Activated CD8-positive, alpha-beta memory T cell treated with anti-CD3 and anti-CD28 coated beads, Interleukin-2, amount 50 U/mL, for 1 hour (primary cell): ENCODE measurements at regions not wholly inside any gene's neighbourhood (a gene's known extent, or its start where the extent isn't known, plus 50 kb on each side); places are given as distances from the start of the nearest gene placed in this dataset.

ENCODE experiments used
- DNase-seq: peaks from one replicate; pipeline ENCODE4 v3.0.0-alpha.2; 2020; ENCODE audit errors: extremely low read depth

DNA sequence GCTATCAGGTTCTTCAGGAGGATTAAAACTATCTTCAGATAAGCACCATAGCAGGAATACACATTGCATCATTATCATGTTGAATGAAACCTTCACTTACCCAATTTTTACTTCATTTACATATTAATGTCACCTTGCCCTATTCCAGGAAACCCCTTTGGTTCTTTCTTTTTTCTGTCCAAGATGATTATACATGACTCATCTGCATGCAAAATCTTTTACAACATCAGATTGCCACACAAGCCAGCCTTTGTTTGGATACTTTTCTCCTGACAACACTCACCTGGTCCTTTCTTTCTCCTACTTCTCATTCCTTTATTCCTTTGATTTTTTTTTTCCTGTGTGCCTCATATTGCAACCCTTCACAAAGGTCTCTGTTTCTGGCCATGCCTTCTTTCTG, 200.5 kb upstream of the POU3F2 start:
- DNase-seq = no peak

GRCh38 chr6:98634569-98634968, 199.8 kb upstream of the POU3F2 start:
- DNase-seq = no peak

DNA sequence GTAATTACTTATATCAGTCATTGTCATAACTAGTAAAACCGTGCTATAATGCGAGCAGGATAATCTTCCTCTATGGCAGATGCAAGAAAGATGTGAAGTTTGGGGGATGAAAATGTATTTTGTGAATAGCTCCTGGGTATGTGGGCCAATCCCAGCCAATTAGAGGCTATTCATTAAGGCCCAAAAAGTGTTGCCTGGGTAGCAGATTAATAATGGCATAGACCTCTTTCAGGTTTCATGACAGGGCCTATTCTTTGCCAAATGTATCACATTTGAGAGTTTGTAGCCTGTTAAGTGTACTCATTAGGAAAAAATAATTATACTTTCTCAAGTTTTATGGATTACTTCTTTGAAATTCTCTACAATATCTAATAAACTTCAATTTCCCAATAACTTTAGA, 199.2 kb upstream of the POU3F2 start:
- DNase-seq = no peak

- DNase-seq = no peak
These were observed 197.4 kb upstream of the POU3F2 start for GRCh38 chr6:98636941-98637340.

DNA sequence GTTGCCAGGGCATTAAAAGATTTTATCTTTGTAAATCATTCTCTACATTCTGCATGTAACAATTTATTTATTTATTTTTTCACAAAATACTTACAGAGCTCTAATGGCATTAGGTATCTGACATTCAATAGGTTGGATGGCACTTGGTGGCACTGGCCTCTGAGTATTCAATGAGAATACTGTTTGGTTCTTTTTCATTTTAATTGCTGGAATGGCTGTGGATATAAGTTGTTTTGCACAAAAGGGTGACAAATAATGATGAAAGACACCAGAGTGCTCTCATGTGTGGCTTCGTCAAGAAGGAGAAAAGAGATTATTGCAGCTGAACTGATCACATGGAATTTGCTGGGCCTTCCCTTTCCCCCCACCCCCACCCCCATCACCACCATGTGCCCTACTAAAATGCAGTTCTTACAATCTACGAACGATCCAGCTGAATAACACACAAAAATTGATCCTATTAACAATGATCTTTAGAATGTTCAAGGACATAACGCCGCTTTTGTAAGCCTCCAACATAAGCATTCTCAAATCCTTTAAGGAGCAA, 195.2 kb upstream of the POU3F2 start:
- no peak for DNase-seq

- DNase-seq = no peak
These were observed 194.0 kb upstream of the POU3F2 start for GRCh38 chr6:98640366-98640765.

GRCh38 chr6:98641949-98642719, 192.2 kb upstream of the POU3F2 start:
- no peak for DNase-seq

- no peak for DNase-seq
These were observed 190.3 kb upstream of the POU3F2 start for GRCh38 chr6:98644063-98644462.

DNA sequence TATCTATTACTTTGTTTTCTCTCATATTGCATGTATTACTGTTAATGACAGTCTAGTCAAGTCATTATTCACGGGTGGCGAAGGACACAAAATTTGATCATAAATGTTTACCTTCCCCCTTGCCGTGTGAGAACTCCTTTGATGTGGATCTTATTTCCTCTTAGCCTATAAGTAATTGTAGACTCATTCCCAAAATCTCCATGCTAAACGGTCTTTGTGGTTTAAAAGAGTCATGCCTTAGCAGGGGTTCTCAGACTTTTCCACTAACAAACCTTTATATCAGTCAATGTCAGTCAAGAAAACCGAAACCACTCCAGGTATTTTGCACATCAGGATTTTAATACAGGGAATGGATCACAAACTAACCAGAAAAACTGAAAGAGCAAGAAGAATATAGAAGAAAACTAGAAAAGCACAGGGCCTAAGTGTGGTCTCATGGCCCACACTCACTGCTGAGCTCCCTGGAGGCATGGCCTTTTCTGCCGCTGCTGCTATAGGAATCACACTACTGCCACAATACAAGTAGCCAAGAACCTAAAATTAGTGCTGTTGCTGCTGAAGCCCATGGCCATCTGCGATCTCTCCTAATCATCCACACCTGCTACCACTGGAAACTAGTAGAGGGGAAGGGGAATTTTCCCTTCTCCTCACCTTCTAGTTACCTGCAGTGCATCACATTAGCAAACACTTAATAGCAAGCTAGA, 186.0 kb upstream of the POU3F2 start:
- no peak for DNase-seq

DNA sequence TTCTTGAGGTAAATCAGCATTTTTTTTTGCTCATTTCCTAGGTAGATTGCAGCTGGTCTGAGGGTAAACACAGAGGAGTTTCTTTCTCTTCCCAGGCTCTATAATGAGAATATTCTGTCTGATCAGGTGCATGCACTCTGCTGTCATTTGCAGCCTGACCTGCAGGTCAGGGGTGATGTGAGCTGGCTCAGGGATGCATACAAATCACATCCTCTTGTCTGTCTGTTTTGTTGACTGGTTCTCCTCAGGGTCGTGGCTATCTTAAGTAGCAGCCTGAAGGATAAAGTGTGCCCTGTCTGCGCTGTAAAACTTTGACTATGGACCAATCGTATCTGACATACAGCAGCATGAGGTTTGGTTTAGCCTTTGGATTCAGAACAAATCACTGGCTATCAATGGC, 183.4 kb upstream of the POU3F2 start:
- no peak for DNase-seq

- DNase-seq = no peak
These were observed 181.2 kb upstream of the POU3F2 start for GRCh38 chr6:98653179-98653578.

DNA sequence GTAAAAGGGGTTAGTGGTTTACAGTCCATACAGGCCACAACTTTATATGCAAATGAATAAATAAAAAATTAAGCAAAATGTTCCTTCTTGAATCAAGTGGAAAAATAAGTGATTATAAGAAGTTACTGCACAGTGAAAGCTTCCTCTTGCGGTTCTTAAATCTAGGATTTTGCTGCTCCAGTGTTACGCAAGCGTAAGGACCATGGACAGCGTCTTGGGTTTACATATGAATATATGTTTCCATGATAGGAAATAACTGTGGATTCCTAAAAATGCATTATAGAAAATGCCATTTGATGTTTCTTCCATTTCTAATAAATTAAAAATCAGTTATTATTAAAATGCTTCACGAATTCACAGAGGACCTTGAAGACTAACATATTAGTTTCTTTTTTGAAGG, 176.6 kb upstream of the POU3F2 start:
- DNase-seq = no peak

DNA sequence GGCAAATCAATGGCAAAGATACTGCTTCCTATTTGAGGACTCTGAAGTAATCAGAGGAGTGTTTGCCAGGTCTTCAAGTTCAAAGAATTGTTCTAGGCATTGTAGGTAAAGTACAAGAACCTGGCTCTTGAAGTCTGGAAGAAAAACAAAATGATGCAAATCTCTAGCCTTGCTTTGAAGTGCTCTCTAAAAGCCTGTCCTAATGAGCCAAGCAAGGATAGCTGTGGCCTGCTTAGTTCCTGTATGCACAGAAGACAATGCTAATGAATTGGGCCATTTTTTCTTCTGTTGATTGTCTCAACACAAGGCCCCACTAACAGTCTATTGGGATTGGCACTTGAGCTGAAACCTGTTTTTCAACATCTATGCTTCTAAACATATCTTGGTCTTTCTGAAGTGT, 165.0 kb upstream of the POU3F2 start:
- DNase-seq = no peak

GRCh38 chr6:98670045-98670746, 164.2 kb upstream of the POU3F2 start:
- no peak for DNase-seq

GRCh38 chr6:98672681-98673475, 161.5 kb upstream of the POU3F2 start:
- no peak for DNase-seq

GRCh38 chr6:98678481-98678880, 155.9 kb upstream of the POU3F2 start:
- DNase-seq = no peak

- no peak for DNase-seq
These were observed 148.3 kb upstream of the POU3F2 start for GRCh38 chr6:98686008-98686601.

DNA sequence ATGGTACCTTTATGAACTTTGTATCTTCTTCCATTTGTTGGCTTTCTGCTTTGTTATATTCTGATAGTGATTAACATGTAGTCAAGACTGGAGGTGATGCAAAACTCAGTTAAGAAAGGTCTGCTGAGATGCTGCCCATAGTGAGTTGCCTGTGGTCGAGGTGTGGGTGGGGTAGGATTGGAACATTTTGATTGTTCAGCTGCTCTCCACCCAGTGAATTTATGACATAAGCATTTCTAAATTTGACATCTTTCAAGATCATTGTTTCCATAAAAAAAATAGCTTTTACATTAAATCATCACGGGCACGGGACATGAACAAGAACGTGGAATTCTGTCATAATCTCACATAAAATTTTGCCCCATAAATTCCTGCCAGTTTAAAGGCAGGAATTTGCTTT, 146.6 kb upstream of the POU3F2 start:
- DNase-seq = no peak

- no peak for DNase-seq
These were observed 139.1 kb upstream of the POU3F2 start for GRCh38 chr6:98695091-98695801.

GRCh38 chr6:98711380-98711779, 123.0 kb upstream of the POU3F2 start:
- no peak for DNase-seq

- DNase-seq = no peak
These were observed 118.0 kb upstream of the POU3F2 start for GRCh38 chr6:98716341-98716740.
